GM23338 (cell line): ENCODE measurements at regions not wholly inside any gene's neighbourhood (a gene's known extent, or its start where the extent isn't known, plus 50 kb on each side); places are given as distances from the start of the nearest gene placed in this dataset.

ENCODE experiments used
- CREB1 ChIP-seq: fragments of 250-450 bp; sonication (Bioruptor Pico); IDR thresholded peaks from 2 replicates; pipeline ENCODE4 v1.5.0; 2020; ENCODE audit warnings: low read depth, mild to moderate bottlenecking, moderate library complexity
- ETS1 ChIP-seq: IDR thresholded peaks from 2 replicates; pipeline ENCODE4 v1.6.1; 2016; ENCODE audit warnings: antibody characterized with exemption
- EZH2 ChIP-seq: fragments of 200-600 bp; sonication (generic); IDR thresholded peaks from one replicate; pipeline ENCODE4 v1.8.0; 2017; ENCODE audit warnings: antibody characterized with exemption, mild to moderate bottlenecking, low read depth; ENCODE audit not compliant: unreplicated experiment
- EZH2phosphoT487 ChIP-seq: fragments of 200-600 bp; sonication (generic); IDR thresholded peaks from one replicate; pipeline ENCODE4 v1.8.1; 2018; ENCODE audit warnings: antibody characterized with exemption; ENCODE audit not compliant: unreplicated experiment
- JUNB ChIP-seq: IDR thresholded peaks from one replicate; pipeline ENCODE4 v1.6.1; 2016; ENCODE audit warnings: antibody characterized with exemption; ENCODE audit not compliant: unreplicated experiment
- NANOG ChIP-seq: IDR thresholded peaks from 2 replicates; pipeline ENCODE4 v1.6.1; 2016; ENCODE audit warnings: antibody characterized with exemption, borderline replicate concordance
- POLR2AphosphoS5 ChIP-seq: IDR thresholded peaks from 2 replicates; pipeline ENCODE4 v1.6.1; 2016; ENCODE audit warnings: antibody characterized with exemption, low read depth
- STAT1 ChIP-seq: IDR thresholded peaks from one replicate; pipeline ENCODE4 v1.6.1; 2016; ENCODE audit warnings: antibody characterized with exemption; ENCODE audit not compliant: unreplicated experiment
- ZNF114 ChIP-seq: fragments of 250-450 bp; sonication (Bioruptor Pico); IDR thresholded peaks from 2 replicates; pipeline ENCODE4 v1.5.0; 2020; ENCODE audit warnings: mild to moderate bottlenecking, moderate library complexity
- ZNF331 ChIP-seq: fragments of 250-450 bp; sonication (Bioruptor Pico); IDR thresholded peaks from 2 replicates; pipeline ENCODE4 v1.5.0; 2020; ENCODE audit warnings: low read depth, mild to moderate bottlenecking, moderate library complexity
- ZNF462 ChIP-seq: fragments of 250-450 bp; sonication (Bioruptor Pico); IDR thresholded peaks from 2 replicates; pipeline ENCODE4 v1.5.0; 2020; ENCODE audit warnings: mild to moderate bottlenecking, moderate library complexity
- TF ChIP-seq, protein P1 (sequence below), 2 experiments: fragments of 200-600 bp in 1 of 2; sonication (generic) in 1 of 2; conservative IDR thresholded peaks; 2 replicates each; pipeline versions ENCODE4 v1.5.1 to v1.6.1; 2016 to 2017; ENCODE audit warnings: antibody characterized with exemption in 2 of 2, low read depth in 2 of 2, mild to moderate bottlenecking in 2 of 2, moderate library complexity in 1 of 2
- TF ChIP-seq, protein P2 (sequence below): IDR thresholded peaks from one replicate; pipeline ENCODE4 v1.6.1; 2018; ENCODE audit warnings: antibody characterized with exemption; ENCODE audit not compliant: unreplicated experiment

- TF ChIP-seq, protein P1, sequence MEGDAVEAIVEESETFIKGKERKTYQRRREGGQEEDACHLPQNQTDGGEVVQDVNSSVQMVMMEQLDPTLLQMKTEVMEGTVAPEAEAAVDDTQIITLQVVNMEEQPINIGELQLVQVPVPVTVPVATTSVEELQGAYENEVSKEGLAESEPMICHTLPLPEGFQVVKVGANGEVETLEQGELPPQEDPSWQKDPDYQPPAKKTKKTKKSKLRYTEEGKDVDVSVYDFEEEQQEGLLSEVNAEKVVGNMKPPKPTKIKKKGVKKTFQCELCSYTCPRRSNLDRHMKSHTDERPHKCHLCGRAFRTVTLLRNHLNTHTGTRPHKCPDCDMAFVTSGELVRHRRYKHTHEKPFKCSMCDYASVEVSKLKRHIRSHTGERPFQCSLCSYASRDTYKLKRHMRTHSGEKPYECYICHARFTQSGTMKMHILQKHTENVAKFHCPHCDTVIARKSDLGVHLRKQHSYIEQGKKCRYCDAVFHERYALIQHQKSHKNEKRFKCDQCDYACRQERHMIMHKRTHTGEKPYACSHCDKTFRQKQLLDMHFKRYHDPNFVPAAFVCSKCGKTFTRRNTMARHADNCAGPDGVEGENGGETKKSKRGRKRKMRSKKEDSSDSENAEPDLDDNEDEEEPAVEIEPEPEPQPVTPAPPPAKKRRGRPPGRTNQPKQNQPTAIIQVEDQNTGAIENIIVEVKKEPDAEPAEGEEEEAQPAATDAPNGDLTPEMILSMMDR (conservative IDR thresholded peaks at IDR 0.05; ENCODE audit: low read depth in 2 of 2): no peak
- no peak for TF ChIP-seq POLR2AphosphoS5
- TF ChIP-seq, protein P2, sequence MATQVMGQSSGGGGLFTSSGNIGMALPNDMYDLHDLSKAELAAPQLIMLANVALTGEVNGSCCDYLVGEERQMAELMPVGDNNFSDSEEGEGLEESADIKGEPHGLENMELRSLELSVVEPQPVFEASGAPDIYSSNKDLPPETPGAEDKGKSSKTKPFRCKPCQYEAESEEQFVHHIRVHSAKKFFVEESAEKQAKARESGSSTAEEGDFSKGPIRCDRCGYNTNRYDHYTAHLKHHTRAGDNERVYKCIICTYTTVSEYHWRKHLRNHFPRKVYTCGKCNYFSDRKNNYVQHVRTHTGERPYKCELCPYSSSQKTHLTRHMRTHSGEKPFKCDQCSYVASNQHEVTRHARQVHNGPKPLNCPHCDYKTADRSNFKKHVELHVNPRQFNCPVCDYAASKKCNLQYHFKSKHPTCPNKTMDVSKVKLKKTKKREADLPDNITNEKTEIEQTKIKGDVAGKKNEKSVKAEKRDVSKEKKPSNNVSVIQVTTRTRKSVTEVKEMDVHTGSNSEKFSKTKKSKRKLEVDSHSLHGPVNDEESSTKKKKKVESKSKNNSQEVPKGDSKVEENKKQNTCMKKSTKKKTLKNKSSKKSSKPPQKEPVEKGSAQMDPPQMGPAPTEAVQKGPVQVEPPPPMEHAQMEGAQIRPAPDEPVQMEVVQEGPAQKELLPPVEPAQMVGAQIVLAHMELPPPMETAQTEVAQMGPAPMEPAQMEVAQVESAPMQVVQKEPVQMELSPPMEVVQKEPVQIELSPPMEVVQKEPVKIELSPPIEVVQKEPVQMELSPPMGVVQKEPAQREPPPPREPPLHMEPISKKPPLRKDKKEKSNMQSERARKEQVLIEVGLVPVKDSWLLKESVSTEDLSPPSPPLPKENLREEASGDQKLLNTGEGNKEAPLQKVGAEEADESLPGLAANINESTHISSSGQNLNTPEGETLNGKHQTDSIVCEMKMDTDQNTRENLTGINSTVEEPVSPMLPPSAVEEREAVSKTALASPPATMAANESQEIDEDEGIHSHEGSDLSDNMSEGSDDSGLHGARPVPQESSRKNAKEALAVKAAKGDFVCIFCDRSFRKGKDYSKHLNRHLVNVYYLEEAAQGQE: no peak
- TF ChIP-seq EZH2: no peak
- TF ChIP-seq EZH2phosphoT487: no peak
- TF ChIP-seq CREB1 (CRISPR knock-in tag): no peak
- no peak for TF ChIP-seq STAT1
- no peak for TF ChIP-seq JUNB
- no peak for TF ChIP-seq ZNF331 (CRISPR knock-in tag)
- TF ChIP-seq ETS1: no peak
- no peak for TF ChIP-seq ZNF114
- no peak for TF ChIP-seq ZNF462 (CRISPR knock-in tag)
- no peak for TF ChIP-seq NANOG
Observed at GRCh38 chr3:83882701-83883100, 1076.1 kb upstream of the CADM2 start.
